Upper lobe of left lung (tissue), 4 donors: ENCODE measurements at regions not wholly inside any gene's neighbourhood (a gene's known extent, or its start where the extent isn't known, plus 50 kb on each side); places are given as distances from the start of the nearest gene placed in this dataset.
"Not testable (repeated sequence)": the region's sequence is repeated elsewhere in the genome, so short reads cannot be mapped to it uniquely, and the experiment has no call there.

Experiments used
- CTCF ChIP-seq, 6 experiments: fragments of 450-650 bp in 4 of 6; fragments of 200-600 bp in 2 of 6; sonication (generic) in 2 of 6; IDR thresholded peaks; one replicate each; pipeline ENCODE4 v1.5.1; 2016 to 2019; ENCODE audit warnings: antibody characterized with exemption in 6 of 6
- POLR2A ChIP-seq, 4 donors: fragments of 450-650 bp; IDR thresholded peaks; one replicate each; pipeline ENCODE4 v1.5.1; 2016 to 2017; ENCODE audit warnings: antibody characterized with exemption in 4 of 4, mild to moderate bottlenecking in 2 of 4
- POLR2AphosphoS5 ChIP-seq, 2 donors: sonication (generic); formaldehyde crosslinking; IDR thresholded peaks; one replicate each; pipeline ENCODE4 v1.5.1; 2017; ENCODE audit warnings: antibody characterized with exemption in 2 of 2

- TF ChIP-seq CTCF, POLR2A, POLR2AphosphoS5 (IDR thresholded peaks at IDR 0.05): not testable (repeated sequence)
Observed at GRCh38 chr2:90036335-90036734, 1344.9 kb downstream of the RPIA start.
